GM21529 (cell line): ENCODE measurements at regions not wholly inside any gene's neighbourhood (a gene's known extent, or its start where the extent isn't known, plus 50 kb on each side); places are given as distances from the start of the nearest gene placed in this dataset.
"Not testable (repeated sequence)": the region's sequence is repeated elsewhere in the genome, so short reads cannot be mapped to it uniquely, and the experiment has no call there.

ENCODE experiments used
- ATAC-seq: cut with Tn5 transposase; IDR thresholded peaks from one replicate; pipeline ENCODE4 v1.9.1; 2021; ENCODE audit not compliant: unreplicated experiment

GRCh38 chr5:167355346-167355745 is 936.1 kb upstream of the WWC1 start:
- ATAC-seq, result no peak

- ATAC-seq, result no peak
Observed at GRCh38 chr5:167356374-167356773, 935.1 kb upstream of the WWC1 start.

GRCh38 chr5:167358868-167359492 is 932.5 kb upstream of the WWC1 start:
- no peak for ATAC-seq

GRCh38 chr5:167361795-167362194 is 929.6 kb upstream of the WWC1 start:
- no peak for ATAC-seq

- no peak for ATAC-seq
Observed at GRCh38 chr5:167363065-167363464, 928.4 kb upstream of the WWC1 start.

- ATAC-seq, result no peak
Observed at GRCh38 chr5:167375125-167375524, 916.3 kb upstream of the WWC1 start.

GRCh38 chr5:167378894-167379723 is 912.3 kb upstream of the WWC1 start:
- no peak for ATAC-seq

GRCh38 chr5:167381457-167381856 is 910.0 kb upstream of the WWC1 start:
- ATAC-seq, result no peak

GRCh38 chr5:167389537-167389936 is 901.9 kb upstream of the WWC1 start:
- no peak for ATAC-seq

- not testable (repeated sequence) for ATAC-seq
Observed at GRCh38 chr5:167391286-167391685, 900.2 kb upstream of the WWC1 start.

GRCh38 chr5:167392240-167392639 is 899.2 kb upstream of the WWC1 start:
- ATAC-seq, result no peak

GRCh38 chr5:167393358-167393757 is 898.1 kb upstream of the WWC1 start:
- no peak for ATAC-seq

GRCh38 chr5:167402671-167403070 is 888.8 kb upstream of the WWC1 start:
- no peak for ATAC-seq

- no peak for ATAC-seq
Observed at GRCh38 chr5:167406513-167406912, 884.9 kb upstream of the WWC1 start.

- no peak for ATAC-seq
Observed at GRCh38 chr5:167412556-167412955, 878.9 kb upstream of the WWC1 start.

GRCh38 chr5:167413506-167413905 is 877.9 kb upstream of the WWC1 start:
- ATAC-seq, result no peak

GRCh38 chr5:167414611-167415010 is 876.8 kb upstream of the WWC1 start:
- no peak for ATAC-seq

GRCh38 chr5:167415779-167416746 is 875.4 kb upstream of the WWC1 start:
- no peak for ATAC-seq

GRCh38 chr5:167417662-167418061 is 873.8 kb upstream of the WWC1 start:
- ATAC-seq, result no peak

- no peak for ATAC-seq
Observed at GRCh38 chr5:167425161-167425560, 866.3 kb upstream of the WWC1 start.

GRCh38 chr5:167426501-167426900 is 864.9 kb upstream of the WWC1 start:
- no peak for ATAC-seq
